ENCODE measurements at regions not wholly inside any gene's neighbourhood (a gene's known extent, or its start where the extent isn't known, plus 50 kb on each side); places are given as distances from the start of the nearest gene placed in this dataset.

DNA sequence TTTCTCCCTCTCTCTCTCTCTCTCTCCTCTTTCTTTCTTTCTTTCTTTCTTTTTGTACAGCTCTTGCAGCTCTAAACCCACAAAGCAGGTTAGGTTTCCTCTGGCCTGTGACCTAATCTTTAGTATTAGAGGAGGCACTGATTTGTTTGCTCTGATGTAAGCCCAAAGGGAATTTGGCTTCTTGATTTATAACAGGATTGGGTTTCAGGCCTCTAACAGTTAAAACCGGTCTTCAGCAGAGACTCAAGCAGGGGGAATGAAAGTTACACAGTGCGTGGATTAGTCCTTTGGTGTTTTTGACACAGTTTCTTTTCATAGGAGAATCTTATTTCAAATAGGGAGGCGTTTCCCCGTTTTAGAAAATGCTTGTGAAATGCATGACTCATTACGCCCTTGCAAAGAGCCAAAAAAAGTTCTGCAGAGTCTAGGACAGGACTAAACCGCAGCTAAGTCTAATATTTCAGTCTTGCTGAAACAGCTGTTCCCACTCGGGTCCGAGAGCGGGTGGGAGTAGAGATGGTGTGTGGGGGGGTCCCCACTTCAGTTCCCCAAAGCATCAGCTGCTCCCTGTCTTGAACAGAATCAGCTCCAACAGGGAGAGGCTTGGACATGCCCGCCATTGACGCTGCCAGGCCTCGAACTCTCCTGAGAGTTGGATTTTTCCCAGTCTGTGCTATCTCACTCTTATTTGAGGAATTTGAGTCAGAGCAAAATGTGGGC lies 296.5 kb upstream of the PITRM1 start:
- no peak for ATAC-seq (ENCODE audit: low read depth)
- Mint-ChIP-seq H3K36me3 (peaks cover 2% of the 10 kb centered on the region), H3K27ac (no peak overlapping the region), H3K4me3 (no peak overlapping the region), H3K9me3 (no peaks in the 10 kb centered on the region), H3K27me3 (peaks cover 2% of the 10 kb centered on the region), H3K4me1 (peaks cover 20% of the 10 kb centered on the region)
- no peak for DNase-seq (ENCODE audit: low spot score in 2 of 2)

GRCh38 chr10:3467052-3467951 lies 294.7 kb upstream of the PITRM1 start:
- Mint-ChIP-seq H3K27me3 (peaks cover 2% of the 10 kb centered on the region), H3K4me1 (peaks cover 12% of the 10 kb centered on the region), H3K27ac (no peak overlapping the region), H3K9me3 (peaks cover 3% of the 10 kb centered on the region), H3K4me3 (no peak overlapping the region), H3K36me3 (peaks cover 2% of the 10 kb centered on the region)
- DNase-seq (ENCODE audit: low spot score in 2 of 2), result no peak
- no peak for ATAC-seq (ENCODE audit: low read depth)

GRCh38 chr10:3465406-3465891 lies 292.9 kb upstream of the PITRM1 start:
- ATAC-seq (ENCODE audit: low read depth) (no peak), DNase-seq (ENCODE audit: low spot score in 2 of 2) (no peak)
- H3K27me3 Mint-ChIP-seq, result peaks cover 2% of the 10 kb centered on the region
- H3K9me3 Mint-ChIP-seq, result peaks cover 3% of the 10 kb centered on the region
- peaks cover 9% of the 10 kb centered on the region for H3K4me1 Mint-ChIP-seq
- H3K27ac Mint-ChIP-seq, result no peak overlapping the region
- H3K4me3 Mint-ChIP-seq, result no peak overlapping the region
- peaks cover 2% of the 10 kb centered on the region for H3K36me3 Mint-ChIP-seq

DNA sequence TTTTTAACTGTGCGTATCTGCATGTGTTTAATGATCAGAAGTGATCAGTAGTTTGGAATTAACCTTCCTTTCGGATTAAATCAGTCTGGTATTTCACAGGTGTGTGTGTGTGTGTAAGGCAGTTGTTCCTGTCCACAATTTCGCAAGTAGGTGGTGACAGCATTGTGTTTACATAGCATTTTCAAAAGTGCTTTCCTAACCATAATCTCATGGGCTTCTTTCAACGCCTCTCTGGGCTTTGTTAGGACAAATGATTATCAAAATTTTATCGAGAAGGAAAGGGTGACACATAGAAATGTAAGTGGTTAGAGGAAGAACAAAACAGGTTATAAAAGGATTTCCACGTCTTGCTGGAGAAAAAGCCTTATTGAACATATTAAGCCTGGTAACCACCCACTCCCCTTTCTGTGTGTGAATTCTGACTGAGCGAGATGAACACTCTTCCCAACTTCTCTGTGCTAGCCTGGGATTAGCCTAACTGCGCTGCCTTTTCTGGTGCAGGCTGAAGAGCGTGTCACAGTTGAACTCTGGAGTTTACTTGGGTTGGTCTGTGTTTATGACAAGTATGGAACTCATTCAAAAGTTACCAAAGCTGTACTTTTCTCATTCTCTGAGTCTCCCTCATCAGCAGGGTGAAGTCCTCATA lies 292.3 kb upstream of the PITRM1 start:
- Mint-ChIP-seq H3K4me1 (peaks cover 9% of the 10 kb centered on the region), H3K36me3 (peaks cover 2% of the 10 kb centered on the region), H3K9me3 (peaks cover 3% of the 10 kb centered on the region), H3K27me3 (peaks cover 2% of the 10 kb centered on the region), H3K4me3 (no peak overlapping the region), H3K27ac (no peak overlapping the region)
- ATAC-seq (ENCODE audit: low read depth) (no peak), DNase-seq (ENCODE audit: low spot score in 2 of 2) (no peak)

GRCh38 chr10:3460420-3461128 lies 288.0 kb upstream of the PITRM1 start:
- H3K9me3 Mint-ChIP-seq, result peaks cover 3% of the 10 kb centered on the region
- H3K4me3 Mint-ChIP-seq, result no peak overlapping the region
- no peaks in the 10 kb centered on the region for H3K27me3 Mint-ChIP-seq
- H3K4me1 Mint-ChIP-seq, result peaks cover 14% of the 10 kb centered on the region
- no peak for ATAC-seq (ENCODE audit: low read depth)
- no peak overlapping the region for H3K27ac Mint-ChIP-seq
- DNase-seq (ENCODE audit: low spot score in 2 of 2), result no peak
- H3K36me3 Mint-ChIP-seq, result no peaks in the 10 kb centered on the region

DNA sequence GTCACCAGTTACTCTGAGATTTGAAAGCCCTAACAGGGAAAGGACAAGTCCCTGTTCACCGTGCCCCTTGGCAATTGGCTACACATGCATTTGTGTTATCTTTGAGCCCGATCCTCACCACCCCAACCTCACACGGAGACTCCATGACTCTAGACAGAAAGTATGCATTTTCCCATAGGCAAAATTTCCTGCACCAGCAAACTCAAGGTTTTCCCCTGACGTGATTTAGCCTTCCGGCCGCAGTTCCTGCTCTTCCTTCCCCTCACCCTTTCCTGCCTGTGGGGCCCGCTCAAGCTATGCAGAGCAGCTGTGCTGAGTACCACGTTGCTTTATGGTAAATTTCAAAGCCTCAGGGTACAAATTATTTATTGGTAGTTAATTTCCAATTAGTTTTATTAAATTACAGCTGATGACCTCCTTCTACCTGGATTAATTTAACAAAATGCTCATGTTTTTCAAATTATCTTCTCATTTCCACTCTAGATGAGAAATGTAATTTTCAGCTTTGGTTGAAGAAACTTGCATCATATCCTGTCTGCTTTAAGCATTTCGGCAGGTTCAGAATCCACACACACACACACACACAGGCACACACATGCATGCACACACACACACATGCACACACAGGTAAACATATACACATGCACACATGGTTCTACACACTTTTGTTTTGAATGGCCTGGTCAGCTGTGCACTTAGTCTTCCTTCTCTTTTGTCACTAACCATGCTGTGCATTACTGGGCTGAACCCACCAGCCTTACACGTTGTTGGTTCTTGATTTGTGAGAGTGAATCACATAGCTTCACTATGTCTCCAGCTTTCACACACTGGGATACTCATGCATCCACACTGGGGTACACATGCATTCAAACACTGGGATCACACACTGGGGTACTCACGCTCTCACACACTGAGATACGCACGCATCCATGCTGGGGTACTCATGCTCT lies 283.1 kb upstream of the PITRM1 start:
- no peak overlapping the region for H3K27ac Mint-ChIP-seq
- peaks cover 15% of the 10 kb centered on the region for H3K4me1 Mint-ChIP-seq
- no peak for ATAC-seq (ENCODE audit: low read depth)
- no peaks in the 10 kb centered on the region for H3K36me3 Mint-ChIP-seq
- no peak for DNase-seq (ENCODE audit: low spot score in 2 of 2)
- peaks cover 10% of the 10 kb centered on the region for H3K27me3 Mint-ChIP-seq
- H3K9me3 Mint-ChIP-seq, result no peaks in the 10 kb centered on the region
- H3K4me3 Mint-ChIP-seq, result no peak overlapping the region

DNA sequence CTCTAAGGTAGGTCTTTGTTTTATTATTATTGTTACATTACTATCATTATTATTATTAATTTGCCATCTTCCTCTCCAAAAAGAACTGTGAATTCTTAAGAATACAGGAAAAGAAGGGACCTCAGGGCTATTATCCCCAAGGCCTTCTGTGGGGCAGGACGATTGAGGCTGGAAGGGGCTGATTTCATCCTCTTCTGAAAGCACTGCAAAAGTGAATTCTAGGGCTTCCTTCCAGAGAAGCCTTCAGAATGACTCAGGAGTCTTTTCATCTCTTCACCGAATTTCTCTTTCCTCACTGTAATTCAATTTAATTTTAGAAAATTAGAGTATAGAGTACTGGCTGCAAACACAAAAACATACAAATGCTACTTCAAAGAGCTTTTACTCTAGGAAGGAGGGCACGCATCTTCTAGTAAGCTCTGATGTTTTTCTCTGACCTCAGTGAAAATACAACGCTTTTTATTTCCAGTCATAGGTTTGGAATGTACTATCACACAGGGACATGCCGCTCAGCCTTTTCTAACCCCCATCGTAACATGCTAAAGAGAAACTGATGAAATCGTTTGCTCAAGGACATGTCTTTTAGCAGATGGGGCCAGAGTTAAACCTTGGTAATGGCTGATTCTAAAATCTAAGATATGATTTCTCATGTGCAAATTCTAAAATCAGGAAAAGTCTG lies 280.2 kb upstream of the PITRM1 start:
- peaks cover 14% of the 10 kb centered on the region for H3K4me1 Mint-ChIP-seq
- H3K27me3 Mint-ChIP-seq, result peaks cover 12% of the 10 kb centered on the region
- H3K4me3 Mint-ChIP-seq, result no peak overlapping the region
- H3K27ac Mint-ChIP-seq, result no peak overlapping the region
- no peaks in the 10 kb centered on the region for H3K9me3 Mint-ChIP-seq
- DNase-seq (ENCODE audit: low spot score in 2 of 2) (no peak), ATAC-seq (ENCODE audit: low read depth) (no peak)
- no peaks in the 10 kb centered on the region for H3K36me3 Mint-ChIP-seq

GRCh38 chr10:3452173-3452626 lies 279.6 kb upstream of the PITRM1 start:
- H3K27ac Mint-ChIP-seq, result no peak overlapping the region
- H3K9me3 Mint-ChIP-seq, result no peaks in the 10 kb centered on the region
- H3K27me3 Mint-ChIP-seq, result peaks cover 12% of the 10 kb centered on the region
- no peaks in the 10 kb centered on the region for H3K36me3 Mint-ChIP-seq
- no peak overlapping the region for H3K4me3 Mint-ChIP-seq
- peaks cover 11% of the 10 kb centered on the region for H3K4me1 Mint-ChIP-seq
- ATAC-seq (ENCODE audit: low read depth) (peak; percentile 21), DNase-seq (ENCODE audit: low spot score in 2 of 2) (no peak)

- Mint-ChIP-seq H3K4me3 (no peak overlapping the region), H3K27ac (no peak overlapping the region), H3K4me1 (peaks cover 11% of the 10 kb centered on the region), H3K27me3 (peaks cover 12% of the 10 kb centered on the region), H3K9me3 (no peaks in the 10 kb centered on the region), H3K36me3 (no peaks in the 10 kb centered on the region)
- ATAC-seq (ENCODE audit: low read depth), result no peak
- DNase-seq (ENCODE audit: low spot score in 2 of 2), result no peak
These were observed 279.1 kb upstream of the PITRM1 start for GRCh38 chr10:3451516-3452172.

DNA sequence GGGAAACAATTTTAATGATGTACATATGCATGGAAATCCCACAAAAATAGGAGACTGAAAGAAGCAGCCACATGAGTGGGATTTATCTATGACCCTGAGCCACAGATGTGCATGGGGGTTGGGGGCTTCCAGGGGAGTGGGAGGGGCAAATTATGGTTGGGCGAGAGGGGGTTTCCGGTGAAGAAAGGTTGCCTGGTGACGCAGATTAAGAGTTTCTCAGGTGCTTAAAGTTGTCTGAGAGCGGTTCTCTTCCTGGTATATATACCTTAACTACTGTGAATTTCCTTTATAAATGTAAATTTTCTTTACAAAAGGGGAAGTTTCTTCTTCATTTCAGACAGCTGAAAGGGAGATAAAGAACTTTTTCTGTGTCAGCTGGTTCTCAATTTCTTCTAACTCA lies 273.6 kb upstream of the PITRM1 start:
- no peaks in the 10 kb centered on the region for H3K36me3 Mint-ChIP-seq
- no peaks in the 10 kb centered on the region for H3K9me3 Mint-ChIP-seq
- ATAC-seq (ENCODE audit: low read depth) (peak; percentile 88), DNase-seq (ENCODE audit: low spot score in 2 of 2) (no peak)
- peak overlapping the region; percentile 6 for H3K27ac Mint-ChIP-seq
- peaks cover 4% of the 10 kb centered on the region for H3K27me3 Mint-ChIP-seq
- no peak overlapping the region for H3K4me3 Mint-ChIP-seq
- H3K4me1 Mint-ChIP-seq, result peaks cover 9% of the 10 kb centered on the region

- Mint-ChIP-seq H3K4me3 (no peak overlapping the region), H3K36me3 (no peaks in the 10 kb centered on the region), H3K4me1 (peaks cover 9% of the 10 kb centered on the region), H3K27ac (peak overlapping the region; percentile 26), H3K27me3 (peaks cover 2% of the 10 kb centered on the region), H3K9me3 (no peaks in the 10 kb centered on the region)
- ATAC-seq (ENCODE audit: low read depth) (no peak), DNase-seq (ENCODE audit: low spot score in 2 of 2) (no peak)
These were observed 273.1 kb upstream of the PITRM1 start for GRCh38 chr10:3445648-3446047.

DNA sequence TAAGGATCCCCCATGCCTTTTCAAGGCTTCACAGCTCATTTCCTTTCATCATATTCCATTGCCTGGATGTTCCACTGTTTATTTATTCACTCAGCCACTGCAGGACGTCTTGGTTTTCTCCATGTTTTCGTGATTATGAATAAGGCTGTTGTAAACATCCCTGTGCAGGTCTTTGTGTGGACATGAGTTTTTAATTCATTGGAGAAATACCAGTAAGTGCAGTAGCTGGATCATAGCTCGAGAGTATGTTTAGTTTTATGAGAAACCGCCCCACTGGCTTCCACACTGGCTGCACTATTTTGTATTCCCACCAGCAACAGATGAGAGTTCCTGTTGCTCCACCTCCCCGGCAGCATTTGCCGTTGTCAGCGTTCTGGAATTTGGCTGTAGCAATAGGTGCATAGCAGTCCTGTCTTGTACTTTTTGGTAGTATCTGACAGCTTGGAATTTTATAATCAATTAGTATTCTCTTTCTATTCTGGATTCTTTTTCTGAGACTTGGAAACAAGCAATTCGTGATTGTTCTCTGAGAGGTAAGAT lies 269.9 kb upstream of the PITRM1 start:
- peaks cover 3% of the 10 kb centered on the region for H3K9me3 Mint-ChIP-seq
- H3K27ac Mint-ChIP-seq, result no peak overlapping the region
- H3K27me3 Mint-ChIP-seq, result no peaks in the 10 kb centered on the region
- no peak for ATAC-seq (ENCODE audit: low read depth)
- no peak for DNase-seq (ENCODE audit: low spot score in 2 of 2)
- H3K4me3 Mint-ChIP-seq, result no peak overlapping the region
- peaks cover 9% of the 10 kb centered on the region for H3K4me1 Mint-ChIP-seq
- peaks cover 2% of the 10 kb centered on the region for H3K36me3 Mint-ChIP-seq

Measured in memory B cell (primary cell).